Endothelial cell of umbilical vein (primary cell): ENCODE measurements at regions not wholly inside any gene's neighbourhood (a gene's known extent, or its start where the extent isn't known, plus 50 kb on each side); places are given as distances from the start of the nearest gene placed in this dataset.

Source experiments
- BruUV-seq: library from RNA; stranded (reverse); fragments of 400-500 nt; replicated peaks from 2 replicates; lab custom pipeline; 2021; lab: Mats Ljungman, UMichigan
- CTCF ChIA-PET: fragments of 300-600, 350-600 bp; sonication (Branson Sonifier 250); formaldehyde crosslinking; loops from one replicate; lab custom pipeline; 2021; ENCODE audit warnings: antibody characterized with exemption, inconsistent platforms; lab: Charles Lee
- POLR2A ChIA-PET: fragments of 300-600, 350-600 bp; sonication (Branson Sonifier 250); formaldehyde crosslinking; loops from one replicate; lab custom pipeline; 2021; ENCODE audit warnings: antibody characterized with exemption, inconsistent platforms; lab: Charles Lee
- DNase-seq: peaks from one replicate; pipeline ENCODE4 v3.0.0-alpha.2; 2011; ENCODE audit warnings: low read depth, low spot score
- FAIRE-seq: peaks from 2 replicates; lab custom pipeline; 2011; peaks lifted over from hg19 to GRCh38; lab: Jason Lieb, UNC
- H2AFZ ChIP-seq: 2 replicates; pipeline ENCODE4 v1.6.0; 2012; ENCODE audit warnings: low read depth, low read length, control low read depth, inconsistent platforms
- H3K27ac ChIP-seq: 2 replicates; pipeline ENCODE4 v1.5.1; 2011; ENCODE audit warnings: low read depth, mild to moderate bottlenecking, control low read depth, low read length, moderate library complexity; ENCODE audit not compliant: insufficient read depth
- H3K27me3 ChIP-seq, 2 experiments: 2 replicates each; pipeline versions ENCODE4 v1.6.0 to v1.6.1; 2011; ENCODE audit warnings: low read length in 2 of 2, mixed read lengths in 1 of 2; ENCODE audit not compliant: control insufficient read depth in 2 of 2, insufficient read depth in 2 of 2
- H3K36me3 ChIP-seq, 2 experiments: 2 replicates in 1 of 2; 3 replicates in 1 of 2; pipeline ENCODE4 v1.5.1; 2011; ENCODE audit warnings: low read length in 2 of 2, mild to moderate bottlenecking in 1 of 2, moderate library complexity in 1 of 2; ENCODE audit not compliant: control insufficient read depth in 2 of 2, insufficient read depth in 2 of 2; ENCODE audit errors: extremely low read depth in 1 of 2
- H3K4me1 ChIP-seq: 3 replicates; pipeline ENCODE4 v1.5.1; 2011; ENCODE audit warnings: mild to moderate bottlenecking, low read length; ENCODE audit not compliant: control insufficient read depth, insufficient read depth; ENCODE audit errors: extremely low read depth
- H3K4me2 ChIP-seq: 2 replicates; pipeline ENCODE4 v1.6.1; 2011; ENCODE audit warnings: low read length, control low read depth, mixed read lengths; ENCODE audit not compliant: insufficient read depth
- H3K4me3 ChIP-seq, 3 experiments: fragments of 200-600 bp in 1 of 3; sonication (generic), shearing (Covaris generic) in 1 of 3; replicated peaks in 1 of 3; 2 replicates each; pipeline ENCODE4 v1.5.1; 2011 to 2016; ENCODE audit warnings: control low read depth in 3 of 3, low read length in 3 of 3, mild to moderate bottlenecking in 2 of 3, inconsistent platforms in 1 of 3, low read depth in 1 of 3, moderate library complexity in 1 of 3; ENCODE audit not compliant: insufficient read depth in 1 of 3
- H3K79me2 ChIP-seq: 2 replicates; pipeline ENCODE4 v1.6.0; 2012; ENCODE audit warnings: low read length, inconsistent platforms; ENCODE audit not compliant: control insufficient read depth, insufficient read depth
- H3K9ac ChIP-seq: replicated peaks from 2 replicates; pipeline ENCODE3; 2011; ENCODE audit warnings: low read length, control low read depth; ENCODE audit not compliant: insufficient read depth; ENCODE audit errors: extremely low read depth
- H3K9me1 ChIP-seq: replicated peaks from 3 replicates; pipeline ENCODE4 v1.6.0; 2011; ENCODE audit warnings: mild to moderate bottlenecking, low read length; ENCODE audit not compliant: control insufficient read depth, insufficient read depth; ENCODE audit errors: extremely low read depth
- H3K9me3 ChIP-seq: replicated peaks from 2 replicates; pipeline ENCODE4 v1.5.1; 2012; ENCODE audit warnings: low read length, inconsistent platforms; ENCODE audit not compliant: control insufficient read depth, insufficient read depth
- H4K20me1 ChIP-seq: replicated peaks from 2 replicates; pipeline ENCODE3; 2011; ENCODE audit warnings: mild to moderate bottlenecking, low read length; ENCODE audit not compliant: control insufficient read depth, insufficient read depth; ENCODE audit errors: extremely low read depth
- EZH2 ChIP-seq: IDR thresholded peaks from 2 replicates; pipeline ENCODE4 v1.6.1; 2012; ENCODE audit warnings: borderline replicate concordance, low read depth, mild to moderate bottlenecking, moderate library complexity, low read length, inconsistent platforms; ENCODE audit not compliant: severe bottlenecking
- FOS ChIP-seq: IDR thresholded peaks from 2 replicates; pipeline ENCODE4 v1.6.1; 2011; ENCODE audit warnings: mild to moderate bottlenecking, low read length, moderate library complexity, borderline replicate concordance; ENCODE audit not compliant: insufficient read depth
- GATA2 ChIP-seq: IDR thresholded peaks from 2 replicates; pipeline ENCODE4 v1.7.0; 2011; ENCODE audit warnings: low read depth, mild to moderate bottlenecking, moderate library complexity, mixed read lengths, low read length; ENCODE audit not compliant: insufficient read length, insufficient read depth
- JUN ChIP-seq: IDR thresholded peaks from 2 replicates; pipeline ENCODE4 v1.6.1; 2011; ENCODE audit warnings: borderline replicate concordance, low read depth; ENCODE audit not compliant: insufficient read length, insufficient read depth
- MYC ChIP-seq: IDR thresholded peaks from one replicate; pipeline ENCODE4 v1.6.1; 2011; ENCODE audit warnings: mild to moderate bottlenecking, low read depth, low read length
- POLR2A ChIP-seq: IDR thresholded peaks from 2 replicates; pipeline ENCODE4 v1.6.1; 2012; ENCODE audit warnings: low read depth, mild to moderate bottlenecking, control low read depth, low read length
- POLR2AphosphoS5 ChIP-seq: IDR thresholded peaks from 2 replicates; pipeline ENCODE4 v1.6.1; 2012; ENCODE audit warnings: low read depth, mild to moderate bottlenecking, control low read depth, low read length, moderate library complexity; ENCODE audit not compliant: insufficient read depth
- dilution Hi-C: fragments of 300-500 bp; cut with MboI; formaldehyde crosslinking; loops from one replicate; pipeline ENCODE4 v1.15.0; 2019; ENCODE audit warnings: low sequenced_read_pairs; ENCODE audit not compliant: extremely low pct_ligation_motif_present
- intact Hi-C: fragments of 100-400 bp; cut with micrococcal nuclease; formaldehyde crosslinking; loops from one replicate; pipeline ENCODE4 v1.10.0; 2022
- TF ChIP-seq, protein P1 (sequence below): IDR thresholded peaks from 2 replicates; pipeline ENCODE4 v1.6.1; 2011; ENCODE audit not compliant: insufficient read depth, insufficient read length
- TF ChIP-seq, protein P2 (sequence below), 2 donors: IDR thresholded peaks; 1 replicate in 1 of 2; 2 replicates in 1 of 2; pipeline ENCODE4 v1.5.1; 2011; ENCODE audit warnings: low read length in 2 of 2, mild to moderate bottlenecking in 2 of 2, moderate library complexity in 2 of 2, control low read depth in 1 of 2, inconsistent platforms in 1 of 2, low read depth in 1 of 2; ENCODE audit not compliant: insufficient read depth in 1 of 2; ENCODE audit errors: extremely low read depth in 1 of 2

DNA sequence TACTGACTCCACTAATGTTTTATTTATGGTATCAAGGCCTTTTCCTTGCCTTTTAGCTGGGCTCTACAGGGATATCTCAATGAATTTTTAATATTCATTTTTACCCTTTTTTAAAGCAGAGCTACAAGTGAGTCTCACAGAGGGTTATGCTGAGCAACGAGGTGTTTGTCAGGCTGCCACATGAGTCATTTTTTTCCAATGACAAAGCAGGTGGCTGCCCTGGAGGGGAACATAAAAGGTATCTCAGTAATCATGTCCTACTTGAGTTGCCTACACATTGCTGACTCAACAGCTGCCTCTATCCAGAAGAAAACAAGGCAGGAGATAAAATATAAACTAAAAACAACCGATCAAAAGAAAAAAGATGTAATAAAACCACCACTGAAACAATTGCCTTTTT, 1004.9 kb upstream of the POT1 start:
- Histone ChIP-seq H3K9me1 (no peaks in the 10 kb centered on the region), H4K20me1 (no peaks in the 10 kb centered on the region), H3K79me2 (no peaks in the 10 kb centered on the region), H3K36me3 (no peaks in the 10 kb centered on the region), H3K4me3 (no peak overlapping the region), H2AFZ (no peak overlapping the region), H3K4me2 (no peak overlapping the region), H3K27ac (no peak overlapping the region), H3K9ac (no peak overlapping the region), H3K27me3 (no peaks in the 10 kb centered on the region), H3K4me1 (no peaks in the 10 kb centered on the region), H3K9me3 (peaks cover 1% of the 10 kb centered on the region)
- TF ChIP-seq POLR2AphosphoS5 (no peak), FOS (no peak), JUN (no peak), GATA2 (no peak), MYC (no peak), EZH2 (no peak), POLR2A (no peak)
- TF ChIP-seq, protein P1, sequence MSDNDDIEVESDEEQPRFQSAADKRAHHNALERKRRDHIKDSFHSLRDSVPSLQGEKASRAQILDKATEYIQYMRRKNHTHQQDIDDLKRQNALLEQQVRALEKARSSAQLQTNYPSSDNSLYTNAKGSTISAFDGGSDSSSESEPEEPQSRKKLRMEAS: no peak
- TF ChIP-seq, protein P2, sequence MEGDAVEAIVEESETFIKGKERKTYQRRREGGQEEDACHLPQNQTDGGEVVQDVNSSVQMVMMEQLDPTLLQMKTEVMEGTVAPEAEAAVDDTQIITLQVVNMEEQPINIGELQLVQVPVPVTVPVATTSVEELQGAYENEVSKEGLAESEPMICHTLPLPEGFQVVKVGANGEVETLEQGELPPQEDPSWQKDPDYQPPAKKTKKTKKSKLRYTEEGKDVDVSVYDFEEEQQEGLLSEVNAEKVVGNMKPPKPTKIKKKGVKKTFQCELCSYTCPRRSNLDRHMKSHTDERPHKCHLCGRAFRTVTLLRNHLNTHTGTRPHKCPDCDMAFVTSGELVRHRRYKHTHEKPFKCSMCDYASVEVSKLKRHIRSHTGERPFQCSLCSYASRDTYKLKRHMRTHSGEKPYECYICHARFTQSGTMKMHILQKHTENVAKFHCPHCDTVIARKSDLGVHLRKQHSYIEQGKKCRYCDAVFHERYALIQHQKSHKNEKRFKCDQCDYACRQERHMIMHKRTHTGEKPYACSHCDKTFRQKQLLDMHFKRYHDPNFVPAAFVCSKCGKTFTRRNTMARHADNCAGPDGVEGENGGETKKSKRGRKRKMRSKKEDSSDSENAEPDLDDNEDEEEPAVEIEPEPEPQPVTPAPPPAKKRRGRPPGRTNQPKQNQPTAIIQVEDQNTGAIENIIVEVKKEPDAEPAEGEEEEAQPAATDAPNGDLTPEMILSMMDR (IDR thresholded peaks at IDR 0.05; ENCODE audit: extremely low read depth in 1 of 2, insufficient read depth in 1 of 2, low read depth in 1 of 2, low read length in 2 of 2): no peak
- ChIA-PET CTCF (no interaction called here), POLR2A (no interaction called here)
- BruUV-seq: no TSS peak
- dilution Hi-C loops: no loop called here
- DNase-seq (no peak), FAIRE-seq (no peak)
- intact Hi-C loops: no loop called here
